ENCODE measurements at regions not wholly inside any gene's neighbourhood (a gene's known extent, or its start where the extent isn't known, plus 50 kb on each side); places are given as distances from the start of the nearest gene placed in this dataset.

DNA sequence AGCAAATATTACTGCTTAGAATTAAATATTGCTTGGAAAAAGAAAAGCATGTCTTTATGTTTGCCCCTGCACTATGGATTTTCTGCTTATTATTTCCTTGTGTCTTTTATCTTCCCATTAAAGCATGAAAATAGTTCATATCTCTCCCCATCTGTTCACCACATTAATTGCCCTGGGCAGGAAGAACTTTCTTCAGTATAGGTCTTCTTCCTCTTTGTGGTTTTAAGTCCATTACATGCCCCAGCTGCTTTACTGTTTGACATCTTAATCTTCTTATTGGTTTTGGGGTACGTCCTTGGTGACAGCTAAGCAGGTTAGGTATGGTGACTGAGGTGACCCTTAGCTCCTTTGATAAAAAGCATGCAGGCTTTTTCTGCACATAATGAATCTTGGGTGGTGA lies 157.3 kb downstream of the AASDH start:
- H3K27ac ChIP-seq (ENCODE audit: low read depth in 1 of 2, low read length in 2 of 2) = no peak overlapping the region
- no peak overlapping the region for H3K4me3 Mint-ChIP-seq
- intact Hi-C loops (cut with micrococcal nuclease) = no loop called here
- TF ChIP-seq CTCF (IDR thresholded peaks at IDR 0.05) = no peak
- H3K27me3 ChIP-seq (ENCODE audit: control insufficient read depth in 2 of 2, insufficient read depth in 2 of 2, low read length in 2 of 2) = no peaks in the 10 kb centered on the region
- H3K4me2 ChIP-seq (replicated peaks; ENCODE audit: extremely low read depth, low read length, poor library complexity, severe bottlenecking) = no peak overlapping the region
- H3K79me2 ChIP-seq (ENCODE audit: insufficient read depth, low read length) = no peaks in the 10 kb centered on the region
- H3K9ac ChIP-seq (ENCODE audit: insufficient read depth, low read length, poor library complexity, severe bottlenecking) = no peak overlapping the region
- 20% methylated on average over 1 of the region's 1 CpG for WGBS (ENCODE audit: insufficient coverage)
- H3K27me3 Mint-ChIP-seq (ENCODE audit: low read depth in 3 of 3) = peaks cover 0 to 2% (median 0%) of the 10 kb centered on the region in 3 donors
- no peaks in the 10 kb centered on the region for H3K36me3 ChIP-seq (replicated peaks in 1 of 2; ENCODE audit: control insufficient read depth in 1 of 2, insufficient read depth in 2 of 2, low read length in 2 of 2)
- H3K4me3 ChIP-seq (replicated peaks in 1 of 3; ENCODE audit: low read depth in 2 of 3, low read length in 3 of 3) = no peak overlapping the region
- no peak overlapping the region for H2AFZ ChIP-seq (ENCODE audit: insufficient read depth, low read depth, low read length, poor library complexity, severe bottlenecking)
- peaks cover 0 to 10% (median 6%) of the 10 kb centered on the region in 7 donors for H3K9me3 Mint-ChIP-seq
- H3K9me3 ChIP-seq (replicated peaks in 1 of 2; ENCODE audit: control insufficient read depth in 1 of 2, insufficient read depth in 1 of 2, low read length in 2 of 2) = no peaks in the 10 kb centered on the region
- no peaks in the 10 kb centered on the region for H3K36me3 Mint-ChIP-seq
- DNase-seq = no peak
- H4K20me1 ChIP-seq (ENCODE audit: insufficient read depth, low read length) = no peaks in the 10 kb centered on the region
- H3K4me1 ChIP-seq (ENCODE audit: control insufficient read depth in 1 of 2, insufficient read depth in 2 of 2, low read length in 2 of 2) = no peaks in the 10 kb centered on the region
- H3K27ac Mint-ChIP-seq = no peak overlapping the region
- H3K4me1 Mint-ChIP-seq = peaks cover 1% of the 10 kb centered on the region

- Histone ChIP-seq H3K27me3 (ENCODE audit: control insufficient read depth in 2 of 2, insufficient read depth in 2 of 2, low read length in 2 of 2) (no peaks in the 10 kb centered on the region), H3K9ac (ENCODE audit: insufficient read depth, low read length, poor library complexity, severe bottlenecking) (no peak overlapping the region), H3K4me3 (replicated peaks in 1 of 3; ENCODE audit: low read depth in 2 of 3, low read length in 3 of 3) (no peak overlapping the region), H3K4me2 (replicated peaks; ENCODE audit: extremely low read depth, low read length, poor library complexity, severe bottlenecking) (no peak overlapping the region), H3K36me3 (replicated peaks in 1 of 2; ENCODE audit: control insufficient read depth in 1 of 2, insufficient read depth in 2 of 2, low read length in 2 of 2) (no peaks in the 10 kb centered on the region), H3K79me2 (ENCODE audit: insufficient read depth, low read length) (no peaks in the 10 kb centered on the region), H4K20me1 (ENCODE audit: insufficient read depth, low read length) (no peaks in the 10 kb centered on the region), H3K9me3 (replicated peaks in 1 of 2; ENCODE audit: control insufficient read depth in 1 of 2, insufficient read depth in 1 of 2, low read length in 2 of 2) (no peaks in the 10 kb centered on the region), H3K4me1 (ENCODE audit: control insufficient read depth in 1 of 2, insufficient read depth in 2 of 2, low read length in 2 of 2) (no peaks in the 10 kb centered on the region), H2AFZ (ENCODE audit: insufficient read depth, low read depth, low read length, poor library complexity, severe bottlenecking) (no peak overlapping the region), H3K27ac (ENCODE audit: low read depth in 1 of 2, low read length in 2 of 2) (no peak overlapping the region)
- Mint-ChIP-seq H3K4me1 (peaks cover 1% of the 10 kb centered on the region), H3K27me3 (ENCODE audit: low read depth in 3 of 3) (peaks cover 0 to 2% (median 0%) of the 10 kb centered on the region in 3 donors), H3K27ac (no peak overlapping the region), H3K36me3 (no peaks in the 10 kb centered on the region), H3K9me3 (peaks cover 0 to 9% (median 7%) of the 10 kb centered on the region in 7 donors), H3K4me3 (no peak overlapping the region)
- no peak for DNase-seq
- WGBS (ENCODE audit: insufficient coverage) = 100% methylated on average over 2 of the region's 6 CpGs
- TF ChIP-seq CTCF (IDR thresholded peaks at IDR 0.05) = no peak
- intact Hi-C loops (cut with micrococcal nuclease) = no loop called here
Observed at GRCh38 chr4:56227301-56227835, 159.9 kb downstream of the AASDH start.
